Neuronal stem cell (in vitro differentiated cells): ENCODE measurements at regions not wholly inside any gene's neighbourhood (a gene's known extent, or its start where the extent isn't known, plus 50 kb on each side); places are given as distances from the start of the nearest gene placed in this dataset.
"Not testable (repeated sequence)": the region's sequence is repeated elsewhere in the genome, so short reads cannot be mapped to it uniquely, and the experiment has no call there.

Experiments
- DNase-seq: peaks from one replicate; pipeline ENCODE4 v3.0.0-alpha.2; 2013; ENCODE audit warnings: low spot score
- H2AFZ ChIP-seq: one replicate; pipeline ENCODE4 v1.6.1; 2013; ENCODE audit warnings: mild to moderate bottlenecking, low read length, inconsistent platforms
- H2AK5ac ChIP-seq: 2 replicates; pipeline ENCODE4 v1.6.1; 2013; ENCODE audit warnings: low read depth, mild to moderate bottlenecking, inconsistent platforms, low read length, moderate library complexity, mixed read lengths
- H2BK120ac ChIP-seq: 2 replicates; pipeline ENCODE4 v1.6.1; 2013; ENCODE audit warnings: low read depth, mild to moderate bottlenecking, inconsistent platforms, low read length, moderate library complexity, mixed read lengths
- H2BK12ac ChIP-seq: one replicate; pipeline ENCODE4 v1.6.1; 2013; ENCODE audit warnings: low read length, inconsistent platforms
- H2BK15ac ChIP-seq: 2 replicates; pipeline ENCODE4 v1.6.1; 2013; ENCODE audit warnings: mild to moderate bottlenecking, low read length, inconsistent platforms, mixed read lengths
- H2BK5ac ChIP-seq: one replicate; pipeline ENCODE4 v1.6.1; 2013; ENCODE audit warnings: inconsistent platforms, mild to moderate bottlenecking, low read length, moderate library complexity
- H3K14ac ChIP-seq: one replicate; pipeline ENCODE4 v1.6.1; 2013; ENCODE audit warnings: low read length, inconsistent platforms
- H3K18ac ChIP-seq: 2 replicates; pipeline ENCODE4 v1.6.1; 2013; ENCODE audit warnings: low read length, inconsistent platforms
- H3K23ac ChIP-seq: 2 replicates; pipeline ENCODE4 v1.6.1; 2013; ENCODE audit warnings: low read depth, mild to moderate bottlenecking, mixed read lengths, low read length, inconsistent platforms; ENCODE audit not compliant: poor library complexity
- H3K27ac ChIP-seq: replicated peaks from 3 replicates; pipeline ENCODE4 v1.5.1; 2013; ENCODE audit warnings: low read length, inconsistent platforms
- H3K27me3 ChIP-seq, 3 experiments: 2 replicates each; pipeline ENCODE4 v1.6.1; 2013; ENCODE audit warnings: low read length in 3 of 3, mild to moderate bottlenecking in 2 of 3, inconsistent platforms in 1 of 3, low read depth in 1 of 3, mixed read lengths in 1 of 3, moderate library complexity in 1 of 3; ENCODE audit not compliant: control insufficient read depth in 3 of 3, insufficient read depth in 3 of 3
- H3K36me3 ChIP-seq, 2 donors: replicated peaks in 1 of 2; 2 replicates each; pipeline ENCODE4 v1.6.1; 2013; ENCODE audit warnings: low read length in 2 of 2; ENCODE audit not compliant: control insufficient read depth in 2 of 2, insufficient read depth in 2 of 2
- H3K4ac ChIP-seq: 2 replicates; pipeline ENCODE4 v1.6.1; 2013; ENCODE audit warnings: inconsistent platforms, mild to moderate bottlenecking, low read length, moderate library complexity
- H3K4me1 ChIP-seq, 2 donors: 1 replicate in 1 of 2; 2 replicates in 1 of 2; pipeline ENCODE4 v1.6.1; 2013; ENCODE audit warnings: low read length in 2 of 2, low read depth in 1 of 2; ENCODE audit not compliant: control insufficient read depth in 2 of 2, insufficient read depth in 1 of 2
- H3K4me2 ChIP-seq: one replicate; pipeline ENCODE4 v1.6.1; 2013; ENCODE audit warnings: mild to moderate bottlenecking, low read length, inconsistent platforms; ENCODE audit not compliant: insufficient read depth, poor library complexity, severe bottlenecking
- H3K4me3 ChIP-seq, 2 donors: 2 replicates each; pipeline ENCODE4 v1.5.1; 2013; ENCODE audit warnings: low read length in 2 of 2, mild to moderate bottlenecking in 2 of 2, inconsistent platforms in 1 of 2, moderate library complexity in 1 of 2
- H3K79me1 ChIP-seq: one replicate; pipeline ENCODE4 v1.6.1; 2013; ENCODE audit warnings: low read depth, mild to moderate bottlenecking, inconsistent platforms, low read length, moderate library complexity
- H3K9ac ChIP-seq: one replicate; pipeline ENCODE4 v1.6.1; 2013; ENCODE audit warnings: mild to moderate bottlenecking, low read depth, low read length, inconsistent platforms; ENCODE audit not compliant: poor library complexity
- H3K9me3 ChIP-seq, 2 donors: replicated peaks in 1 of 2; 2 replicates each; pipeline versions ENCODE3 to v1.6.1; 2013; ENCODE audit warnings: low read length in 2 of 2, mild to moderate bottlenecking in 2 of 2, inconsistent platforms in 1 of 2, low read depth in 1 of 2, mixed read lengths in 1 of 2, moderate library complexity in 1 of 2; ENCODE audit not compliant: control insufficient read depth in 2 of 2, insufficient read depth in 1 of 2
- H4K8ac ChIP-seq: one replicate; pipeline ENCODE4 v1.6.1; 2013; ENCODE audit warnings: low read depth, mild to moderate bottlenecking, inconsistent platforms, low read length, moderate library complexity
- H4K91ac ChIP-seq: one replicate; pipeline ENCODE4 v1.6.1; 2013; ENCODE audit warnings: low read length, low read depth, mild to moderate bottlenecking, inconsistent platforms; ENCODE audit not compliant: poor library complexity
- WGBS, 2 donors: extraction: QIAGEN DNeasy Blood & Tissue Kit; methylation state at CpG; one replicate each; pipeline ENCODE4 v1.1.7; 2013; ENCODE audit warnings: missing lambda C conversion rate in 2 of 2, mixed read lengths in 1 of 2; ENCODE audit not compliant: insufficient read length in 2 of 2, insufficient replicate concordance in 1 of 2; ENCODE audit errors: extremely low coverage in 2 of 2; 5-methylcytosine and 5-hydroxymethylcytosine counted together

DNA sequence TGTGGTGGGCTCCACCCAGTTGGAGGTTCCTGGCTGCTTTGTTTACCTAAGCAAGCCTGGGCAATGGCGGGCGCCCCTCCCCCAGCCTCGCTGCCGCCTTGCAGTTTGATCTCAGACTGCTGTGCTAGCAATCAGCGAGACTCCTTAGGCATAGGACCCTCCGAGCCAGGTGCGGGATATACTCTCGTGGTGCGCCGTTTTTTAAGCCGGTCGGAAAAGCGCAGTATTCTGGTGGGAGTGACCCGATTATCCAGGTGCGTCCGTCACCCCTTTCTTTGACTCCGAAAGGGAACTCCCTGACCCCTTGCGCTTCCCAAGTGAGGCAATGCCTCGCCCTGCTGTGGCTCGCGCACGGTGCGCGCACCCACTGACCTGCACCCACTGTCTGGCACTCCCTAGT lies 1719.9 kb downstream of the BRINP3 start:
- H2BK120ac ChIP-seq, H3K23ac ChIP-seq, H4K91ac ChIP-seq, H2BK15ac ChIP-seq, H3K14ac ChIP-seq, H3K4me1 ChIP-seq, H3K4me2 ChIP-seq, H3K9me3 ChIP-seq, H3K18ac ChIP-seq, H2AFZ ChIP-seq, H2BK5ac ChIP-seq, H3K79me1 ChIP-seq, H4K8ac ChIP-seq, DNase-seq, H2BK12ac ChIP-seq, H2AK5ac ChIP-seq, H3K4ac ChIP-seq, H3K4me3 ChIP-seq, H3K9ac ChIP-seq, H3K27ac ChIP-seq, H3K36me3 ChIP-seq, H3K27me3 ChIP-seq: not testable (repeated sequence)
- WGBS, 2 donors: no CpG with 5 or more reads among the region's 24 CpGs

- Histone ChIP-seq H3K27ac (no peak overlapping the region), H2AFZ (no peak overlapping the region), H3K14ac (no peak overlapping the region), H2BK5ac (no peak overlapping the region), H2BK15ac (no peak overlapping the region), H3K4me3 (no peak overlapping the region), H4K91ac (no peak overlapping the region), H3K9ac (no peak overlapping the region), H3K4me1 (no peaks in the 10 kb centered on the region), H3K23ac (no peak overlapping the region), H3K4ac (no peak overlapping the region), H4K8ac (no peak overlapping the region), H3K4me2 (no peak overlapping the region), H2BK12ac (no peak overlapping the region), H3K18ac (no peak overlapping the region), H3K27me3 (no peaks in the 10 kb centered on the region), H3K79me1 (no peaks in the 10 kb centered on the region), H3K9me3 (no peaks in the 10 kb centered on the region), H2AK5ac (no peak overlapping the region), H3K36me3 (no peaks in the 10 kb centered on the region), H2BK120ac (no peak overlapping the region)
- no CpG with 5 or more reads among the region's 1 CpG for WGBS, 2 donors
- no peak for DNase-seq
Observed at GRCh38 chr1:188761226-188761625, 1716.4 kb downstream of the BRINP3 start.

GRCh38 chr1:188762166-188762743 lies 1715.4 kb downstream of the BRINP3 start:
- no peaks in the 10 kb centered on the region for H3K9me3 ChIP-seq

GRCh38 chr1:188763541-188763940 lies 1714.1 kb downstream of the BRINP3 start:
- no peak overlapping the region for H3K4me2 ChIP-seq
- no peak overlapping the region for H3K18ac ChIP-seq
- H3K27me3 ChIP-seq: no peaks in the 10 kb centered on the region
- no CpG with 5 or more reads among the region's 3 CpGs for WGBS, 2 donors
- H2BK5ac ChIP-seq: no peak overlapping the region
- no peak overlapping the region for H2AK5ac ChIP-seq
- H3K4me1 ChIP-seq: no peaks in the 10 kb centered on the region
- H3K9ac ChIP-seq: no peak overlapping the region
- H3K9me3 ChIP-seq: no peaks in the 10 kb centered on the region
- no peak overlapping the region for H4K91ac ChIP-seq
- no peak overlapping the region for H2BK120ac ChIP-seq
- no peak overlapping the region for H2BK15ac ChIP-seq
- H3K23ac ChIP-seq: no peak overlapping the region
- no peaks in the 10 kb centered on the region for H3K79me1 ChIP-seq
- no peak overlapping the region for H2BK12ac ChIP-seq
- no peak for DNase-seq
- H3K14ac ChIP-seq: no peak overlapping the region
- no peaks in the 10 kb centered on the region for H3K36me3 ChIP-seq
- no peak overlapping the region for H3K4me3 ChIP-seq
- H4K8ac ChIP-seq: no peak overlapping the region
- H3K4ac ChIP-seq: no peak overlapping the region
- no peak overlapping the region for H3K27ac ChIP-seq
- H2AFZ ChIP-seq: no peak overlapping the region

More at GRCh38 chr1:188762166-188762743, 1715.4 kb downstream of the BRINP3 start:
- Histone ChIP-seq H3K14ac (no peak overlapping the region), H3K4ac (no peak overlapping the region), H3K23ac (no peak overlapping the region), H2BK12ac (no peak overlapping the region), H4K8ac (no peak overlapping the region), H3K27ac (no peak overlapping the region), H4K91ac (no peak overlapping the region), H2BK5ac (no peak overlapping the region), H3K36me3 (no peaks in the 10 kb centered on the region), H2BK15ac (no peak overlapping the region), H3K9ac (no peak overlapping the region), H2AK5ac (no peak overlapping the region), H2BK120ac (no peak overlapping the region), H3K79me1 (no peaks in the 10 kb centered on the region), H2AFZ (no peak overlapping the region), H3K27me3 (no peaks in the 10 kb centered on the region), H3K18ac (no peak overlapping the region), H3K4me2 (no peak overlapping the region), H3K4me3 (no peak overlapping the region), H3K4me1 (no peaks in the 10 kb centered on the region)
- no peak for DNase-seq
- no CpG with 5 or more reads among the region's 2 CpGs for WGBS, 2 donors
